Activated CD4-positive, alpha-beta T cell treated with anti-CD3 and anti-CD28 coated beads, Interleukin-2, Interleukin-6, amounts not matched to agents 100 ng/mL and 50 ng/mL, durations not matched to agents 16 hours and 8 hours (primary cell): ENCODE measurements at regions not wholly inside any gene's neighbourhood (a gene's known extent, or its start where the extent isn't known, plus 50 kb on each side); places are given as distances from the start of the nearest gene placed in this dataset.

Experiments
- DNase-seq: peaks from one replicate; pipeline ENCODE4 v3.0.0-alpha.2; 2020

- DNase-seq = no peak
Observed at GRCh38 chr12:41981013-41981412, 163.7 kb downstream of the GXYLT1 start.

GRCh38 chr12:41980390-41980789 is 164.3 kb downstream of the GXYLT1 start:
- DNase-seq = no peak

GRCh38 chr12:41979574-41979973 is 165.1 kb downstream of the GXYLT1 start:
- no peak for DNase-seq

- DNase-seq = no peak
Observed at GRCh38 chr12:41972598-41972997, 172.1 kb downstream of the GXYLT1 start.

GRCh38 chr12:41972196-41972595 is 172.5 kb downstream of the GXYLT1 start:
- no peak for DNase-seq

- DNase-seq = no peak
Observed at GRCh38 chr12:41970744-41971143, 173.9 kb downstream of the GXYLT1 start.

GRCh38 chr12:41968599-41968998 is 176.1 kb downstream of the GXYLT1 start:
- DNase-seq = no peak

DNA sequence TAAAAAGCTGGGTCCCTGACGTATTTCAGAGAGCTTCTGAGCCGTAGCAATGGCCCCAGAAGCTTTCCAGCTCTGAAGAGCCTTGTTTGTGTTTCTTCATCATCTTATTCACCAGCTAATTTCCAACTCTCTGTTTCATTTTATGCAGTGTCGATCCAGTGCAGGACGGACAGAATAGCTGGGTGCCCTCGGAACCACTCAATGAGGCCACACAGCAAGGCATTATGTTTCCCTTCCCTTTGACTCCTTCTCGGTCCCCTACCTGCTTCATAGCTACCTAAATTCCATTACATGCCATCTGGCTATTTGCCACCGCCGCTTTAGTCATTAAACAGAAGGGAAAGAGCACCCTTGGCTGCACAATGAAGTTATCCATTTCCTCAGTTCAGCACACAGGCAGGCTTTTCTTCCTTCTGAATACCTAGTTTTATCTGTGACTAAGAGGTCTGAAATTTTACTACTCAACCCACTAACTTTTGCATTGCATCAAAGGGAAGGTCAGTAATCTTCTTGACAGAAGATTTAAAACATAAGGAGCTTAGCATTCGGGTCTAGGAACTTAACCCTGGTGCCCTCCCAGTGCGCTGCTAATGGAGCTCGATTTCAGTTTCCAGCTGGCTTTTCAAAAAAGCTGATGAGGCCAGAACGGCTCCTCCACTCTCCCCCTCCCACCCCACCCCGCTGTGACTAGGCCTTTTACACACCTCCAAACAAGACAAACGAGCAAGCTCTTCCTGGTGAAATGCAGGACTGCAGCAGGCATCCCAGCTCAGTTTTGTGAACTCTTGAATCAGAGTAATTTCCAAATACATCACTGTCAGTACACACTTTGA is 176.8 kb downstream of the GXYLT1 start:
- DNase-seq = no peak

DNA sequence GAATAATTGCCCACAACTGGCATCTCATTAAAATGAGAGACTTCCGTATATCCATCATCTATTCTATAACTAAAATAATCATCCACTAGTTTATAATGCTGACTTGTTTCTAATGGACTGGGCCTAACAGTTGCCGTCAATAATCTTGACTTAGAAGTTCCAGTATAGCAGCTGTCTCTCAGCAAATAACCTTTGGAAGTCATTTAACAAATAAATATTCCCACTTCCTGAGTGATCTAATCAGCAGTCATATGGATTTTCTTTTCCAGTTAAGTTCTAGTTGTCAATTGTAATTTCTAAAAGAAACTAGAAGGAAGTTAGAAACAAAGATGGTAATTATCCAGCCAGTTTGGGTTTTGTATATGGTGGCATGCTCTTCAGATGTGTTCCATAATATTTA is 177.8 kb downstream of the GXYLT1 start:
- no peak for DNase-seq

- no peak for DNase-seq
Observed at GRCh38 chr12:41966001-41966400, 178.7 kb downstream of the GXYLT1 start.

DNA sequence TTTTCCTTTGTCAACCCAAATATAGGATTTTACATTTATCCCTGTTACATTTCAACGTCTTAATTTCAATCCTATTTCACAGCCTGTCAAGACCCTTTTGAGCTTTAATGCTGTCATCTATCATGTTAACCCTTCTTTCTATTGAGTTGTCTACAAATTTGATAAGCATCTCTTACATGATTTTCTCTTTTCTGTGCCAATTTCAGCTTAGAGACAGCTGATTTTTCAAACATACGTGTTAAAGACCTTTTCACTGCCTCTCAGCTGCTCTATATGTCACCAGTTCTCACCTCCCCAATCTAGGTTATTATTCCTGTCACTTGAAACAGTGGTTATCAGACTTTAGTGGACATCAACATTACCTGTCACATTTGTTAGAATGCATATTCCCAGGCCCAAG is 181.3 kb downstream of the GXYLT1 start:
- no peak for DNase-seq

- DNase-seq = no peak
Observed at GRCh38 chr12:41962171-41962572, 182.5 kb downstream of the GXYLT1 start.

GRCh38 chr12:41959271-41959670 is 185.4 kb downstream of the GXYLT1 start:
- DNase-seq = no peak

GRCh38 chr12:41956353-41956752 is 188.3 kb downstream of the GXYLT1 start:
- no peak for DNase-seq

- DNase-seq = no peak
Observed at GRCh38 chr12:41950455-41950854, 194.2 kb downstream of the GXYLT1 start.

DNA sequence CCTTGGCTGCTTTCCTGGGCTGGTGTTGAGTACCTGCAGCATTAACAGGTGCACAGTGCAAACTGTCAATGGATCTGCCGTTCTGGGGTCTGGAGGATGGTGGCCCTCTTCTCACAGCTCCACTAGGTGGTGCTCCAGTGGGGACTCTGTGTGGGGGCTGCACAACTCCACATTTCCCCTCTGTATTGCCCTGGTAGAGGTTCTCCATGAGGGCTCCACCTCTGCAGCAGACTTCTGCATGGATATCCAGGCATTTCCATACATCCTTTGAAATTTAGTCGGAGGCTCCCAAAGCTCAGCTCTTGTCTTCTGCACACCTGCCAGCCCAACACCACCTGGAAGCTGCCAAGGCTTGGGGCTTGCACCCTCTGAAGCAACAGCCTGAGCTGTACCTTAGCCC is 198.6 kb downstream of the GXYLT1 start:
- no peak for DNase-seq

DNA sequence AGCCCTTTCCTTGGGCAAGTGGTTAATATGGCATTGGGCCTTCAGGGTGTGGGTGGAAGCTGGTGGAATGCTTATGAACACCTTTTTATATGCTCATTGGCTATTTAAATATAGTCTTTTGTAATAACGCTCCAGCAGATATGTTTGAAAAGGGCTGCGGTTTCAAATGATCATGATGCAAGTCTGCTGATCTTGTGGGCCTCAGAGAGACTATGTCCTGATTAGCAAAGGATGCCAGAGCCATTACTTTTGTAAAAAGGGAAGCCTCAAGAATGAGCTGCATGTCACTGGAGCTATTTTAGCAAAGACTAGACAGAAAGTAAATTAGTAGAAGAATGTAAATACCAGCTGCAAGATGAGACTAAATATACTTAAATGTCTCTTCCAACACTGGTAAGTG is 200.5 kb downstream of the GXYLT1 start:
- no peak for DNase-seq

- DNase-seq = no peak
Observed at GRCh38 chr12:41943671-41944070, 201.0 kb downstream of the GXYLT1 start.

DNA sequence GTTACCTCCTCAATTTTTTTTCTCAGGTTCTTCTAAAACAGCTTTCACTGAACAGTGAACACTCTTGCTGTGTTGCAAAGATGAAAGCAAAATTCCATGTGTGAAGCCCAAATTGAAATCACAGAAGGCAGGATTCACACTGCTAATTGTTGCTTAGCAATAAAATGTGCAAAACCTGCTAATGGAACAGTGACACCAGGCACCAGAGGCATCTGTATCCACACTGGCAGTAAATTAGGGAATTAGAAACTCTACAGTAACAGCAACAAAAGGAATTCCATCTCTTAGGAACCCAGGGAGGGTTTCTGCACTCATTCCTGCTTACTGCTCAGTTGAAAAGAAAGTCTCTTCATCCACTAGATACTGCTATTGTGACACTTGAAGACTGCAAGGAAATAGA is 202.3 kb downstream of the GXYLT1 start:
- no peak for DNase-seq

DNA sequence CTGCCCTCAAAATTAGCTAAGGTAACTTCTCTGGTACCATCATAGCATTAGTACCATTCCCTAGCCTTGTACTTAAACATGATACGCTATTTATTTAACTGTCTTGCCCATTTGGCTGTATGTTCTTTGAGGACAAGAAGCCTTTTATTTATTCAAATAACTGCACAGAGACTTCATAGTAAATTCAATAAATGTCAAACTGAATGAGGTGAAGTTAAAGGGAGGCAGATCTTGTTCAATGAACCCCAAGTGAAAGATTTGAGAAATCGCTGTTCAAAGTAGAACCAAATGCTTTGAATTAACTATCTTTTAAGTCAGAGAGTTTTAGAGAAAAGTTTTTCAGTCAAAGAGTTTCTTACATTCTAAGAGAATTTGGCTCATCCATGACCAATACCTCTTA is 203.6 kb downstream of the GXYLT1 start:
- no peak for DNase-seq

DNA sequence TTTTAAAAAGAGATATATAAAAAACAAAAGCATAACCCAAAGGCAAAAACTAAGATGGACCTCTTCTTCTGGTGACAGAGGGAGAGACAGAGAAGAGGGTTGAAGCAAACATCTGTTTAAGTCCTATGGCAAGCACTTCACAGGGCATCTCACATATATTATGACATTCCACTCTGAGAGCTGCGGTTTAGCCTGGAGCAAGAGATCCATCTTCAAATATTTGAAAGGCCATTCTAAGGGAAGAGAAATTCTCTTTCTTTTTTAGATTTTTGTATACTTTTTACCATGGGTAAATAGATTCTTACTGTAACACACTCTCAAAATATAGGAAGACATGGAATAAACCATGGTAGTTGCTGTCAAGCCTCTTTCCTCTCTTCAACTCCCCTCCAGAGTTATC is 204.1 kb downstream of the GXYLT1 start:
- DNase-seq = no peak

DNA sequence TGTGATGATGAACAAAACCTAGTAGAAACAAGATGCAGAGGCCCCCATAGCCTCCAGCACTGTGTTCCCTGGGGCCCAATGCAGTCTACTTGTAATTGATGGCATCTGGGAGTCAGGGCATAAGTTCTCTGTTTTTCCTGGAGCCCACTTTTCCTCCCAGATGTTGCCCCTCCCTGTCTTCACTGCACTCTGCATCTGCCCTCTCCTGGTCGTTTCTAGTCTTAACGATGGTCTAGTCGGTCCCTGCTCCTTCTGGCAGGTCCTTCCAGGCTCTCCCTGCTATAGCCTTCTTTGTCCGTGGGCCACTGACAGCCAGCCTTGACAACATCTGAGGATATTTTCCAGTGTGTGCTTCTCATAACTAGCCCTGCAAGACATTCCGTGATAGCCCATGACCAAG is 208.3 kb downstream of the GXYLT1 start:
- no peak for DNase-seq

DNA sequence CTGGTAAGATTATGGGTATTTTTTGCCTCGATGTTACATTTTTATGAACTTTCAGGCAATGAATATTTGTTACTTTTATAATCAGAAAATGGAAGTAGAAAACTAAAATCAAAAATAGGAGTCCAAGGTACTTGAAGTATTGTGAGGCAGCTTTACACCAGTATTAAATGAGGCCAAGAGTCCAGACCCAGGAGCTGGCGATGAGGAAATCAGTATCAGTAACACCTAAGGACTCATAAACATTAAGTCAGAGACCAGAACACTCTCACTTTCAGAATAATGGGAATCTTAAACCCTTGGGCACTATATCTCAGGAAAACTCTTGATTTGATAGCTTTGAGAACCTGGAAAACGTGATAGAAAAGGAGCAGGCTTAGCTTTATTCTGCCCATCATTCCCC is 208.8 kb downstream of the GXYLT1 start:
- DNase-seq = no peak

DNA sequence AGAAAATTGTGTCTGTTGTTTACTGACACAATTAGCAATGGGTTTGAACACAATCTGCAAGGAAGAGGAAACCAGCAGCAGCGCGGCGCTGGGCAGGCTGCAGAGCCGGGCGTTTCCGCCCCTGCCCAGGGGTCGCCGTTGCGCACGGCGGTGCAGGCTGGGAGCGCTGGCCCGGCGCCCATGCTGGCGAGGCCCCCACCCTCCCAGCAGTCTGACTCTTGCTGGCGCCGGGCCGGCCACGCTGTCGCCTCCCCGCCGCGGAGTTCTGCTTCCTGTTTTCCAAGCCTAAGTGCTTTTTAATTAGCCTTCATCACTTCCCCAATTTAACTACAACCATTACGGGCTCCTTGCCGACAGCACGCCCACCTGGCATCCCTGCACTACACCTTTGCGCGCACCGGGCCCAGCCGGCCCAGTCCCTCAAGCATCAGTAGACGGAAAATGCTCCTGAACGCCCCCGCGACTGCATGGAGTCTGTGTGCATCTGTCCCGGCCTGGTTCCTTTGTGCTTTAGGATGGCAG is 212.1 kb downstream of the GXYLT1 start:
- DNase-seq = peak; percentile 4

DNA sequence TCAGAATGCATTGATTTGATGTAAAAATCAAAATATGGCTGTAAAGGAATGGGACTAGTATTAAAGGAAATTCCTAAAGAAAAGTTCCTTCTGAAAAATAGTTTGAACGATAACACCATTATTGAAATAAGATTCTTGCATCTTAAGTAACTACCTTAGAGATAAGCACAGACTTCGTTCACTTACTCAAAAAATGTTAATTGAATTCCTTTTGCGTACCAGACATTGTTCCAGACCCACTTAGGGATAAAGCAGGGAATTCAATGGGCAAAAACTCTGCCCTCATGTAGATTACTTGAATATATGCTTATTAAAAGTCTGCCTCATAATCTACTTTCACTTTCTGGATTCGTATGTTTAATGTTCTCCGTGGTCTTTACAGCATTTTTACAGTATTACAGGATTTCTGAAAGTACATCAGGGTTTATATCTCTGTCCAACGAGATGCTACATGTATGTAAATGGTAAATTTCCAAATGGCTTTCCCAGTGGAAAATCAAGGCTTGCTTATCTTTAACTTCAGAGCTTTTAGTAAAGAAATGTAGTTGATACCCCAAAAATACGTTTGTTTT is 213.7 kb downstream of the GXYLT1 start:
- DNase-seq = no peak
